T-helper 1 cell treated with Interleukin-12 subunit alpha and Interleukin-12 subunit beta and Interleukin-4 antibody, amounts not matched to agents 30 ng/mL and 1 ng/mL, for 36 hours (primary cell): ENCODE measurements at regions not wholly inside any gene's neighbourhood (a gene's known extent, or its start where the extent isn't known, plus 50 kb on each side); places are given as distances from the start of the nearest gene placed in this dataset.

Experiments used
- intact Hi-C: fragments of 100-400 bp; cut with micrococcal nuclease; formaldehyde crosslinking; loops from one replicate; pipeline ENCODE4 v1.15.1; 2024

DNA sequence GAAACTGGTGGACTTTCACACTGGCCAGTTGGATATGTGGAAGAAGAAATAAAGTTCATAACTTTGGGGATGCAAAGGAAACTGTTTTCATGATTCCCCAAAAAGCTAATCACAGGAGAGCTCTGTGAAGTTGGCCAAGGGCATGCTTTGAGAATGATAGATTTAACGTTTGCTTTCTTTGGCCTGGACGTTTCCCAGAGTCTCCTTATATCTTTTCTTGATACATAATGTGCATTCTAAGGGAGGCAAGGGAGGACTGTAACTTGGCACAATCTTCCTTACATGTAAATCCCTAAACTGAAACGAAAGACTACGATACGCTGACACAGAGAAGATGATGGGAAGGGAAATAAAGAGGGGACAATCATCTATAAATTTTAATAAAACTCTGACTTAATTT, 176.5 kb upstream of the INHBA start:
- intact Hi-C loops = no loop called here

- intact Hi-C loops = no loop called here
These were observed 175.7 kb upstream of the INHBA start for GRCh38 chr7:41878309-41879295.

GRCh38 chr7:41877118-41877517, 174.2 kb upstream of the INHBA start:
- intact Hi-C loops = no loop called here

- intact Hi-C loops = no loop called here
These were observed 172.6 kb upstream of the INHBA start for GRCh38 chr7:41875513-41875912.

GRCh38 chr7:41874201-41874785, 171.4 kb upstream of the INHBA start:
- intact Hi-C loops = no loop called here

- intact Hi-C loops = no loop called here
These were observed 170.9 kb upstream of the INHBA start for GRCh38 chr7:41873741-41874140.

GRCh38 chr7:41872966-41873365, 170.1 kb upstream of the INHBA start:
- intact Hi-C loops = no loop called here

GRCh38 chr7:41870461-41871138, 167.7 kb upstream of the INHBA start:
- intact Hi-C loops = loop anchor here (1.0 kb wide), 1 partner anchor 11 kb away; no protein-coding TSS in a partner anchor

DNA sequence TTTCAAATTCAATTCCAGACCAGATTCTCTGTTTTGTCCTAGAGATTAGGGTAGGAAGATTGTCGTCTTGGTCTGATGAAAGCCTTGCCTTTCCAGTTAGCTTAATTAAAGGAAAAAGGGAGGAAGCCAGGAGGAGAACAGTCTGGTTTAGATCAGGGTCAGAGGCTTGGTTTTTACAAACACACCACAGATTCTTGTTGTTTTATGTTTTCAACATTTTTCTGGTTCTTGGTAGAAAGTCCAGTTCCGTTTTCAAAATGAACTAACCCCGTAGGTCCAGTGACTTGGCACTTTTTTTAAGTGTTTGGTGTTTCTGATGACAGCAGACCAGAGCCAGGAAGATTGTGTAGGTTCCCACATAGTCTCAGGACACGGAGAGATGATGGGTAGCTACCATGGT, 167.1 kb upstream of the INHBA start:
- intact Hi-C loops = loop anchor here (1.0 kb wide), 1 partner anchor 11 kb away; no protein-coding TSS in a partner anchor

- intact Hi-C loops = no loop called here
These were observed 166.7 kb upstream of the INHBA start for GRCh38 chr7:41869596-41869995.

GRCh38 chr7:41869091-41869490, 166.2 kb upstream of the INHBA start:
- intact Hi-C loops = no loop called here

DNA sequence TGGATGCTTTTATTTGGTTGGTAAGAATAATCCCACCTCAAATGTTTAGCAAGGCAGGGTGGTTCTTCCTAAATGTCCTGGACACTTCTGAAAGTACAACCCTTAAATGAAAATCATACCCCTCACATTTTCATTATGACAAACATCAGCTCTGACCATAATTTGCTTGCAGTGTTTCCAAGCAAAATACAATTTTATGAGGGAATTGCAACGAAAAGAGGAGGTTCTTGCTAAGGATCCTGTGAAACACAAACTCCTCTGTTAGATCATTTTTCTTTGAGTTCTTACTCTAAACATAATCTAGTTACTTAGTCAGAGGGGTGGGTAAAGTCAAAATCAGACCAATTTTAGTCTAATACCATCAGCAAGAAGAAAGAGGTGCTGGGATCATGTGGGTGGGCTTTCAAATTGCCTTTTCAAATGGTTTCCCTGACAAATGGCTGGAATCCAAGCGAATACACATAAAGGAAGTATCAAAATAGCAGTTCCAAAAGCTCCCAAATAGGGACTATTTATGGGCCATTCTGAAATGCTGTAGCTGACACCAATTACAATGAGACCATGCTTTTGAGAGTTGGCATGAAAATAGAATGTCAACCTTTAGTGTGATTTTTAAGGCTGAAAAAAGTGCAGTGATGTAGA, 164.9 kb upstream of the INHBA start:
- intact Hi-C loops = no loop called here

- intact Hi-C loops = no loop called here
These were observed 159.4 kb upstream of the INHBA start for GRCh38 chr7:41862261-41862660.

DNA sequence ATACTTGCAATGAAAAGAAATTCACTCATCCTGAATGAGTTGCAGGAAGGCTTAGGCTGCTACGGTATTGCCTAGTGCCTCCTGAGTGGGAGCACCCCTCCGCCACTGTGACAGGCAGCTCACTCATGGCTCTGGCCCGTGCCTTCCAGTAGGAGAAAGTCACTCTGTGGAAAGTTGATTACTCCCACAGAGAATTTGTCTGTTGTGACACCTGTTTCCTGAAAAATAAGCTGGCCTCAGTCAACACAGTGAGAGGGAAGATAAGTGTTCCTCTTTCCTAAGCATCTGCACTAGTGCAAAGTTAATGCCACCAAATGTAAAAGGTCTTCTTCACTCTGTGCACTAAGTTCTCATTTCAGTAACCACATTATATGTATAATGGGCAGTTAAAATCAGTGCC, 158.8 kb upstream of the INHBA start:
- intact Hi-C loops = no loop called here

- intact Hi-C loops = loop anchor here (10.0 kb wide), 1 partner anchor 347 kb away; no protein-coding TSS in a partner anchor
These were observed 155.3 kb upstream of the INHBA start for GRCh38 chr7:41858201-41858600.

DNA sequence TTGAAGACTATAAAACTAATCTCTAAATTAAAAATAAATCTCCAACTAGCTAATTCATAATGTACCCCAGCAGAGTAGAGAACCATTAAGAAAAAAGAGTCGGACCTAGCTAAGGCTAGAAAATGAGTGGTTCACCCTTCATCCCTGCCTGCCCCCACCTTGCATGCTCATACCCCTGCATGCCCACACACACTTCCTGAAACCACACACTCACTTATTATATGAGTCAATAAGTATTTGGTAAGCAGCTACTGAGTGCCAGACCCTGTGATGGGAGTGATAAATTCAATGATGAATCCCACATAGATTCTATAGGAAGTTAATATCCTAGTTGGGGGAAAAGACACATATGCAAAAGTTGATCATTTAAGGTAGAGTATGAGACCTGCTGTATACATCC, 152.9 kb upstream of the INHBA start:
- intact Hi-C loops = loop anchor here (10.0 kb wide), 1 partner anchor 349 kb away; no protein-coding TSS in a partner anchor

DNA sequence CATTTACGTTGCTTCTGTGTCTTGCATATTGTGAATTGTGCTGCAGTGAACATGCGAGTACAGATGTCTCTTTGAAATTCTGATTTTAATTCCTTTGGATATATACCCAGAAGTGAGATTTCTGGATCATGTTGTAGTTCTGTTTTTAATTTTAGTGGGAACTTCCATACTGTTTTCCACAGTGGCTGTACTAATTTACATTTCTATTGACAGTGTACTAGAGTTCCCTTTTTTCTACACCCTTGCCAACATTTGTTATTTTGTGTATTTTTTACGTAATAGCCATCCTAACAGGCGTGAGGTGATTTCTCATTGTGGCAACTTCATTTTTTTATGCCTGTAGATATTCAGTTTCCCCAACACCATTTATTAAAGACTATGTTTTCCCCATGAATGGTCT, 144.7 kb upstream of the INHBA start:
- intact Hi-C loops = no loop called here

- intact Hi-C loops = no loop called here
These were observed 144.3 kb upstream of the INHBA start for GRCh38 chr7:41847151-41847550.

DNA sequence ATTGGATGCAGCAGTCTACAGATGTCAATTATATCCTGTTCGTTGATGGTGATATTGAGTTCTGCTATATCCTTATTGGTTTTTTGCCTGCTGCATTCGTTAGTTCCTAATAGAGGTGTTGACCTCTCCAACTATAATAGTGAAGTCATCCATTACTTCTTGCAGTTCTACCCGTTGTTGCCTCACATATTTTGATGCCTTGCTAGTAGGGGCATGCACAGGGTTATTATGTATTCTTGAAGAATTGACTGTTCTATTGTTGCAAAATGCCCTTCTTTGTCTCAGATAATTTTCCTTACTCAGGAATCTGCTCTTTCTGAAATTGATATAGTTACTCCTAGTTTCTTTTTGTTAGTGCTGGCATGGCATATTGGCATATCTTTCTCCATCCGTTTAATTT, 140.1 kb upstream of the INHBA start:
- intact Hi-C loops = no loop called here

GRCh38 chr7:41837916-41838315, 135.0 kb upstream of the INHBA start:
- intact Hi-C loops = no loop called here

DNA sequence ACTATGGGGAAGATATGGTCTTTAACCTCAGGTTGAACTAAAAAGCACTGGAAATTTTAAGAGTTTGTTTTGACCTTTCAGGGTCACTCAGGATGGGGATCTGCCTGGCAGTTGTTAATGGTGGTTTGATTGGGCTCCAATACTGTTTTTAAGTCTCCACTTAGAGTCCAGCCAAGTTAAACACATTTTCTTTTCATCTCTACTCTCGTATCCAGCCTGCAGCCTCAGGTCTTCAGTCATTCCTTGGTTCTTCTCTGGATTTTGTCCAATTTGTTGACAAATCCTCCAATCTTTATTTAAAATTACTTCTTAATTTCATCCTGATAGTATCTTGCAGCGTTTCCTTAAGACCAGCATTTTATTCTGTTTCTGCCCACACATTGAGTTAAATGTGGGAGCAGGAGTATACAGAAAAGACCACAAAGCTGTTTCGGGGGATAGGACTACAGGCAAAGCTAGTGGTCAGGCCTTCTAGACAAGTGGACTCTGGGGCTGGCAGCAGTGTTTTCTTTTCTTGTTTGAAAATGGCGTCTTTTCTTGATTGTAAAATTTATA, 133.2 kb upstream of the INHBA start:
- intact Hi-C loops = no loop called here
